CD4-positive, alpha-beta T cell treated with Interleukin-4 for 1 hour (primary cell): ENCODE measurements at regions not wholly inside any gene's neighbourhood (a gene's known extent, or its start where the extent isn't known, plus 50 kb on each side); places are given as distances from the start of the nearest gene placed in this dataset.
"Not testable (repeated sequence)": the region's sequence is repeated elsewhere in the genome, so short reads cannot be mapped to it uniquely, and the experiment has no call there.

Source experiments
- DNase-seq, 2 donors: peaks; one replicate each; pipeline ENCODE4 v3.0.0-alpha.2; 2020 to 2022

GRCh38 chr2:223298329-223298728 is 246.3 kb downstream of the KCNE4 start:
- DNase-seq: not testable (repeated sequence)

DNA sequence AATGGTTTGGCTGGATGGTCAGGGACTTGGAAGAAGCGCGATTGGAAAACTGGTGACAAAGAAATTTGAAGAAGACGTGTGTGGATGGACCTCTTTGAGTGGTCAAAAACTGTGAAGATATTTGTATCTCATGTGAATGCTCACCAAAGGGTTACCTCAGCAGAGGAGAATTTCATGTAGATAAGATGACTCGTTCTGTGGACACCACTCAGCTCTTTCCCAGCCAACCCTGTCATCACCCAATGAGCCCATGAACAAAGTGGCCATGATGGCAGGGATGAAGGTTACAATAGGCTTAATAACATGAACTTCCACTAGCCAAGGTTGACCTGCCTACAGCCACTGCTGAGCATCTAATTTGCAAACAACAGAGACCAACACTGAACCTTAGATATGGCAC is 248.3 kb downstream of the KCNE4 start:
- DNase-seq: no peak

GRCh38 chr2:223306371-223306770 is 254.4 kb downstream of the KCNE4 start:
- DNase-seq: no peak

DNA sequence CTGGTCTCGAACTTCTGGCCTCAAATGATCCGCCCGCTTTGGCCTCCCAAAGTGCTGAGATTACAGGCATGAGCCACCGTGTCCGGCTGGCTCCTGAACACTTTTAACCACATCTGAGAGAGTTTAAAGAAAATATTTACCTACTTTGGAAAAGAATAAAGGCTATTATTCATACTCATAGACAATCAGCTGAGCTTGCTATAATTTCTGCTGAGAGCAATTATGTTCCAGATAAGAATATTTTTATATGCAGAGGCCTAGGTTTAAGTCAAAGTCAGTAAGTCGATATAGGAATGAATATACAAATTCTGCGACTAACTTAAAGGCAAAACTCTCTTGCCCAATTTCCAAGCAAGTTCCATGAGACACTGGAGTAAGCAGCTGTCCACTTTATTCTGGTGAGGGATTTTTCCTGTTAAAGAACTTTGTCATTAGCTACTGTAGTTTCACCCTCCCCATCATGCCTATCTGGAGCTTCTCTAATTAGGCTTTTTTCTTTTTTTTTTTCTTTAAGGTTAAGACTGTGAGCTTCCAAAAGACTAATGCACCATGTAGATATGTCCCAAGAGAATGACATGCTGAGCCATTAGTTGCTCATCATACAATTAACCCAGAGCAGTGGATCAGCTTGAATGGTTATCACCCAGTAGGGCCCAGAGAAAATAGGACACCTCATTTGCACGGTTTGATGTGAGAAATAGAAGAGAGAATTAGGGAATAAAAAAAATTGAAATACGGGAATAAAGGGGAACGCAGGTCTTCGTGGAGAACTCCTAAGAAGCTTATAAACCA is 260.1 kb downstream of the KCNE4 start:
- no peak for DNase-seq

GRCh38 chr2:223313101-223313500 is 261.1 kb downstream of the KCNE4 start:
- no peak for DNase-seq

GRCh38 chr2:223314811-223315210 is 262.8 kb downstream of the KCNE4 start:
- DNase-seq: no peak

DNA sequence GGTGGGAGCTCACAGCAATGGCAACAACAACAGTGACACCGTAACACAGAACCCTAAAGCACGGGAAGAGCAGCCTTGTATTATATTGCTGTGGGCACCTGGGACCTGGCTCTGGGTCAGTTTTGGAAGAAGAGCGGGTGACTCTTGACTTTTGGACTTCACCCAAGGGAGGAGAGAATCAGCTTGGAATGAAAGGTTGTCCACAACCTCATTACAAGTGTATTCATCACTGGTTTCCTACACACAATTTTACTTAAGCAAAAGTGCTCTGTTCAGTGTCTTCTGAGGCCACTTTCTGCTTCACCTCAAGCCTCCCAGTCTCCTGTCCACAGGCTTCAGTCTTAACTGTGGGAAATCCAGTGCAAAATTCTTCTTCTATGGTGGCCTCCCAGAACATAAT is 263.8 kb downstream of the KCNE4 start:
- DNase-seq: no peak

- DNase-seq: no peak
Measured at GRCh38 chr2:223316342-223316741, 264.4 kb downstream of the KCNE4 start.

DNA sequence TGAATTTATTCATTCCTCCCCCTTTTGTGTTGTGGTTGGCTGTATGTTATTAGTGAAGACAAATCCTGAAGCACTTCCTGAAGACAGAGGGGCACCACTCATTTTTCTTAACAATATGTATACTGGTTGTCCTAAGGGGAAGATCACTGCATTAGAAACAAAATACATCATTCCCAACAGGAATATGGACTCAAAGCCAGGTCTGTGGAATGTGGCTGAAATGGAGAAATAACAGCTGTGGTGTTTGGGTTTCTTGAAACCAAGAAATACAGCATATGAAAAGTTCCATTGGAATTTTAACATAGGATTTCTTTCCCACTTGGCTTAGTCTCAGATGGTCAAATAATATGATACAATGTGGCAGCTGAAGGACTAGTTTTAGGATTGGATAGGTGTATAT is 267.6 kb downstream of the KCNE4 start:
- no peak for DNase-seq

DNA sequence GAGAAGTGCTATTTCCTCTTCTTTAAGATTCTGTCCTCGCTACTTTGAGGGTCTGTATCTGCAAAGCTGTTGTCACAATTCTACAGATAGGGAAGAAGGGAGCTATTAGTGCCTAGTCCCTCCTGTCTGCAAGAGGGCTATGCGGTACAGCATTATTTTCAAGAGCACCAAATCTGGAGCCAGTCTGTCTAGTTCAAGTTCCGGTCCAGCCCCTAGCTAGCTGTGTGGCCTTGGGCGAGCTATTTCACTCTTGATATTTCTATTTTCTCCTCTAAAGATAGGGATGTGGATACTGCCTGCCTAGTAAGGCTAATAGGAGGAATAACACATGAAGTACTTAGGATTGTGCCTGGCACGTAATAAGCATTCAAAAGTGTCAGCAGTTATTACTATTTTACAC is 272.4 kb downstream of the KCNE4 start:
- DNase-seq: no peak

- no peak for DNase-seq
Measured at GRCh38 chr2:223328578-223328977, 273.6 kb downstream of the SCG2 start.

DNA sequence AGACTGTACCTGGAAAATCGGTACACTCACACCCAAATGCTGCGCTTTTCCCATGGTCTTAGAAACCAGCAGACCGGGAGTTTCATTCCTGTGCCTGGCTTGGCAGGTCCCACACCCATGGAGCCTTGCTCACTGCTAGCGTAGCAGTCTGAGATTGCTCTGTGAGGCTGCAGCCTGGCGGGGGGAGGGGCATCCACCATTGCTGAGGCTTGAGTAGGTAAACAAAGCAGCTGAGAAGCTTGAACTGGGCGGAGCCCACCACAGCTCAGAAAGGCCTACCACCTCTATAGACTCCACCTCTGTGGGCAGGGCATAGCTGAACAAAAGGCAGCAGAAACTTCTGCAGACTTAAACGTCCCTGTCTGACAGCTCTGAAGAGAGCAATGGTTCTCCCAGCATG is 271.4 kb downstream of the SCG2 start:
- not testable (repeated sequence) for DNase-seq

GRCh38 chr2:223338016-223338415 is 264.1 kb downstream of the SCG2 start:
- DNase-seq: no peak

DNA sequence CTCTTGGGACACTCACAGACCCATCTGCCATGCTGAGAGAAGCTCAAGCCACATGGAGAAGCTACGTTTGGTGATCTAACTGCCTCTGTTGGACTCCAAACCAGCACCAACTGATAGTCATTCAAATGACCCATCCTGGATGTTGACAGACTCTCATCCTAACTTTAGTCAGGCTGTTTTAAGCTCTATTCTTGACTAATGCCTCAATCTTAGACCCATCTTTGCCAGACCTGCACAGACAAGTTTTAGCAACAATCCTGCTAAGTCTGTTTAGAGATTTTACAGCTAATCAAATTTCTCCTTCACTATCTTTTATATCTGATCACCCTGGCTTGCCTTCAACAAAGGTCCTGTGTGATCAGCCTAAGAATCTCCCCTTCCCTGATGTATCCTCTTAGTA is 245.1 kb downstream of the SCG2 start:
- DNase-seq: no peak

GRCh38 chr2:223363085-223363484 is 239.1 kb downstream of the SCG2 start:
- DNase-seq: no peak

DNA sequence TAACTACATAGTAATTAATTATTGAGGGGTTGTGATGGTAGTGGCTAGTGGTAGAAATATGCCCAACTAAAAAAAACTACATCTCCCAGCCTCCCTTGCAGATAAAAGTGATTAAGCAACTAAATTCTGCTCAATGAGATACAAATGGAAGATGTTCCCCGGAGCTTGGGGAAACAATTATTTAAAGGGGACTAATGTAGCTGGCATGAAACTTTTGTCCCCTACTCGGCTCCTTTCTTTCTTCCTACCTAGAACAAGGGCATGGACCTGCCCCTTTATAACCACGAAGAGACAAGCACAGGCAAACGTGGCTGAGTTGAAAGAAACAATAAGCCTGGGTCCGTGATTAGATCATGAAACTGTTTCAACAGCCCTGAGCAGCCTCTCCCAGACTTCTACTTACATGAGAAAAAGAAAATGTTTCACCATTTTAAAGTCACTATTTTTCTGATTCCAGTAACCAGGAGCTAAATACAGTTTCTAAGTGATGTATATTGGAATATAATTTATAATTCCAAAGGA is 236.9 kb downstream of the SCG2 start:
- DNase-seq: no peak

DNA sequence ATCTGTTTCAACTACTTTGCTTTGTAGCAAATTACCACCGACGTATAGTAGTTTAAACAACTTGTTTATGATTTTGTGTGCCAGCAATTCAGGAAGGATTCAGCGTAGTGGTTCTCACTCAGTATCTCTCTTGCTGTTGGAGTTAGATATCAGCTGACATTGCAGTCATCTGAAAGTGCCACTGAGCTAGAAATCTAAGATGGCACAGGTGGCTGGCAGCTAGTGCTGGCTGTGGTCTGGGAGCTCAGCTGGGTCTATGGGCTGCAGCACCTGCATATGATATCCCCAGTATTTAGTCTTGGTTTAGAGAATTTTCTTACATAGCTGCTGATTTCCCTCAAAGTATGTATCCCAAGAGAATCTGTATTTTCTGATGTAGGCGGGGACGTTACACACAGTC is 235.6 kb downstream of the SCG2 start:
- DNase-seq: no peak

GRCh38 chr2:223368481-223368880 is 233.7 kb downstream of the SCG2 start:
- DNase-seq: no peak

- no peak for DNase-seq
Measured at GRCh38 chr2:223369889-223370288, 232.3 kb downstream of the SCG2 start.

GRCh38 chr2:223383315-223383714 is 218.8 kb downstream of the SCG2 start:
- no peak for DNase-seq

DNA sequence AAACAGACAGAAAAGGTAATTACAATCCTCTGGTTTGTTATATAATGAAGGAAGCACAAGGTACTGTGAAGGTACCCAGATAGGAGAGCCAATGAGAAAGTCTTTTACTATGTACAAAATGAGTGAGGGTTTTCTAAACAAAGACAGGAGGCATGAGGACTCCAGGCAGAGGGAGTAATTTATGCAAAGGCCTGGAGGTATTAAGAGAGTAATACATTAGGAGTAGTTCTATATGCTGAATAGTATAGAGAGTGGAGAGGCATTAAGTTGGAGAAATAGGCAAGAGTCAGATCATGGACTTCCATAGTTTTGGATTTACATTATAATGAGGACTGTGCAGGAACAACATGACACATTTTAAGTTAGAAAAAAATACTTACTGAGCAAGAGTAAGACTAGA is 216.0 kb downstream of the SCG2 start:
- DNase-seq: no peak

DNA sequence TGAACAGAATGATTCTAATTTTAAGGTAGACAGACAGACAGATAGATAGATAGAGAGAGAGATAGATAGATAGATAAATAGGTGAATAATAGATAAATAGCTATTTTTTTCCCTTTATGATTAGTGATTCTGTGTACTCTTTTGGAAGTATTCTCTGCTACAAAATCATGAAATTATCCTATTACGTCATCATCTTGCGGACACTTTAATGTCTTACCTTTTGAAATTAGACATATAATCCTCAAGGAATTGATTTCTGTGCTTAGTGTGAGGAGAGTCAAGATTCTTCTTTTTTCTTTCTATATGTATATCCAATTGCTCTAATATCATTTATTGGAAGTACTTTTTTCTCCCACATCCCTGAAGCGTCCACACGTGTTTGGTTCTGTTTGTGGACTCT is 215.2 kb downstream of the SCG2 start:
- DNase-seq: no peak

DNA sequence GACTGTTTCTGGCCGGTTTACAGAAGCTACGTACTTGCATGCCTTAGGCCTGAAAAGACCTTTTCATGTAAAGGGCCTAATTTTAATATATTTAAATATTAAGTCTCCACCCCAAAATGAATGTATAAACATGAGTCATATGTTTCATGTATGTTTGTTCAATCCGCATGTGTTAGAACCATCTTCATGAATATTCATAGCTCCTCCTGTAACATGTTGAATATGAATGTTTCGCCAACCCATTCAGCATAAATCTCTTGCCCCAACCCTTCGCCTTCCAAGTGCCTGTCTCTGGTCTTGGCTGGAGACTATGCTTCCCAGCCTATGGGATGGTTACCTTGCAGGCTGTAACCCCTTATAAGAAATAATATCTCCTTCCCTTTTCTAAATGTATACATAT is 212.5 kb downstream of the SCG2 start:
- no peak for DNase-seq

DNA sequence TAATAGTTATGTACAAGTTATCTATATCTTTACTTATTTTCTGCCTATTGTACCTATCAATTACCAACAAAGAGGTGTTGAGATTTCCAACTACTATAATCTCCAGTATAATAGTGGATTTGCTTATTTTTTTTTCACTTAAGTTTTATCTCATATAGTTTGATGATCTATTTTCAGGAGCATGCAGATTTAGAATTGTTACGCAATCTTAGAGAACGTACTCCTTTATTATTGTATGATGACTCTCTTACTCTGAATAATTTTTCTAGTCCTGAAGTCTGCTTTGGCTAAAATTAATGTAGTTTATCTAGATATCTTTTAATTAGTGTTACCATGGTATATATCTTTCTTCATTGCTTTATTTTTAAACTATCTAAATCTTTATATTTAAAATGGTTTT is 205.2 kb downstream of the SCG2 start:
- no peak for DNase-seq

GRCh38 chr2:223399357-223399957 is 202.7 kb downstream of the SCG2 start:
- no peak for DNase-seq
